Esophagus squamous epithelium (tissue), 5 donors: ENCODE measurements at regions not wholly inside any gene's neighbourhood (a gene's known extent, or its start where the extent isn't known, plus 50 kb on each side); places are given as distances from the start of the nearest gene placed in this dataset.

Experiments used
- DNase-seq: peaks from one replicate; lab custom pipeline; 2025; lab: John Stamatoyannopoulos, UW
- H3K27ac ChIP-seq, 4 donors: fragments of 200-600 bp; sonication (generic); one replicate each; pipeline ENCODE4 v1.5.1; 2016 to 2019; ENCODE audit warnings: mild to moderate bottlenecking in 1 of 4
- H3K27me3 ChIP-seq, 4 donors: fragments of 200-600 bp; sonication (generic); 1 replicate in 3 of 4; 2 replicates in 1 of 4; pipeline versions ENCODE4 v1.5.1 to v1.6.0; 2017 to 2021; ENCODE audit warnings: antibody characterized with exemption in 1 of 4
- H3K36me3 ChIP-seq, 3 donors: fragments of 200-600 bp; sonication (generic); one replicate each; pipeline ENCODE4 v1.5.1; 2016 to 2019
- H3K4me1 ChIP-seq, 3 donors: fragments of 200-600 bp; sonication (generic); one replicate each; pipeline ENCODE4 v1.5.1; 2017 to 2019
- H3K4me3 ChIP-seq, 4 donors: fragments of 200-600 bp; sonication (generic); 1 replicate in 3 of 4; 2 replicates in 1 of 4; pipeline ENCODE4 v1.5.1; 2016 to 2019; ENCODE audit warnings: mild to moderate bottlenecking in 2 of 4, moderate library complexity in 1 of 4
- H3K9me3 ChIP-seq, 3 donors: fragments of 200-600 bp; sonication (generic); one replicate each; pipeline ENCODE4 v1.5.1; 2016 to 2019
- CTCF ChIP-seq, 6 experiments: fragments of 450-650 bp in 4 of 6; fragments of 200-600 bp in 2 of 6; sonication (generic) in 2 of 6; IDR thresholded peaks; one replicate each; pipeline ENCODE4 v1.5.1; 2016 to 2019; ENCODE audit warnings: antibody characterized with exemption in 6 of 6, mild to moderate bottlenecking in 4 of 6, moderate library complexity in 4 of 6
- POLR2A ChIP-seq, 4 donors: fragments of 450-650 bp; IDR thresholded peaks; one replicate each; pipeline ENCODE4 v1.6.1; 2017; ENCODE audit warnings: antibody characterized with exemption in 4 of 4, mild to moderate bottlenecking in 4 of 4, moderate library complexity in 3 of 4
- WGBS, 2 donors: methylation state at CpG; one replicate each; pipeline ENCODE4 v1.1.5; 2018; 5-methylcytosine and 5-hydroxymethylcytosine counted together
- intact Hi-C: fragments of 100-400 bp; cut with DNase I; formaldehyde crosslinking; loops from one replicate; pipeline ENCODE4 v1.15.0; 2022
- donor health status: DM: yes; HTN: yes; CAD: no.

- Histone ChIP-seq H3K4me3 (no peak overlapping the region), H3K9me3 (no peaks in the 10 kb centered on the region), H3K4me1 (no peaks in the 10 kb centered on the region), H3K36me3 (no peaks in the 10 kb centered on the region), H3K27me3 (no peaks in the 10 kb centered on the region), H3K27ac (no peak overlapping the region)
- WGBS, 2 donors = 86 to 90% methylated on average over 3 of the region's 3 CpGs
- intact Hi-C loops = no loop called here
- TF ChIP-seq CTCF (IDR thresholded peaks at IDR 0.05) (no peak), POLR2A (IDR thresholded peaks at IDR 0.05) (no peak)
- no peak for DNase-seq
These were observed 84.4 kb downstream of the MTERF1 start for GRCh38 chr7:91796122-91796521.

GRCh38 chr7:91798425-91798824, 82.1 kb downstream of the MTERF1 start:
- DNase-seq = no peak
- TF ChIP-seq POLR2A (IDR thresholded peaks at IDR 0.05) (no peak), CTCF (IDR thresholded peaks at IDR 0.05) (no peak)
- Histone ChIP-seq H3K27ac (no peak overlapping the region), H3K9me3 (no peaks in the 10 kb centered on the region), H3K36me3 (no peaks in the 10 kb centered on the region), H3K4me3 (no peak overlapping the region), H3K27me3 (no peaks in the 10 kb centered on the region), H3K4me1 (no peaks in the 10 kb centered on the region)
- intact Hi-C loops = no loop called here
- 66 to 85% methylated on average over 3 of the region's 3 CpGs for WGBS, 2 donors

GRCh38 chr7:91800389-91800788, 80.1 kb downstream of the MTERF1 start:
- intact Hi-C loops = no loop called here
- Histone ChIP-seq H3K27me3 (no peaks in the 10 kb centered on the region), H3K36me3 (no peaks in the 10 kb centered on the region), H3K4me3 (no peak overlapping the region), H3K9me3 (no peaks in the 10 kb centered on the region), H3K4me1 (no peaks in the 10 kb centered on the region), H3K27ac (no peak overlapping the region)
- TF ChIP-seq POLR2A (IDR thresholded peaks at IDR 0.05) (no peak), CTCF (IDR thresholded peaks at IDR 0.05) (no peak)
- no peak for DNase-seq
- 76 to 80% methylated on average over 2 to 4 of the region's 9 CpGs for WGBS, 2 donors

- H3K4me1 ChIP-seq = no peaks in the 10 kb centered on the region
- intact Hi-C loops = no loop called here
- H3K4me3 ChIP-seq = no peak overlapping the region
- no peak overlapping the region for H3K27ac ChIP-seq
- H3K36me3 ChIP-seq = no peaks in the 10 kb centered on the region
- TF ChIP-seq POLR2A (IDR thresholded peaks at IDR 0.05) (no peak), CTCF (IDR thresholded peaks at IDR 0.05) (no peak)
- H3K27me3 ChIP-seq = no peaks in the 10 kb centered on the region
- no peaks in the 10 kb centered on the region for H3K9me3 ChIP-seq
- no CpG with 5 or more reads among the region's 5 CpGs for WGBS, 2 donors
- DNase-seq = no peak
These were observed 79.0 kb downstream of the MTERF1 start for GRCh38 chr7:91801331-91801983.

- Histone ChIP-seq H3K4me3 (no peak overlapping the region), H3K4me1 (no peaks in the 10 kb centered on the region), H3K9me3 (no peaks in the 10 kb centered on the region), H3K27me3 (no peaks in the 10 kb centered on the region), H3K36me3 (no peaks in the 10 kb centered on the region), H3K27ac (no peak overlapping the region)
- no peak for DNase-seq
- WGBS, 2 donors = 52 to 64% methylated on average over 3 of the region's 3 CpGs
- no peak for TF ChIP-seq POLR2A (IDR thresholded peaks at IDR 0.05)
- no peak for TF ChIP-seq CTCF (IDR thresholded peaks at IDR 0.05)
- intact Hi-C loops = no loop called here
These were observed 69.3 kb downstream of the MTERF1 start for GRCh38 chr7:91811236-91811635.
